KMS-11 (cell line): ENCODE measurements at regions not wholly inside any gene's neighbourhood (a gene's known extent, or its start where the extent isn't known, plus 50 kb on each side); places are given as distances from the start of the nearest gene placed in this dataset.

ENCODE experiments used
- H2AFZ ChIP-seq: fragments of 200-600 bp; sonication (generic); 2 replicates; pipeline ENCODE4 v1.6.1; 2016; ENCODE audit warnings: antibody characterized with exemption, mixed run types, low read depth
- H3K27ac ChIP-seq: fragments of 200-600 bp; sonication (generic); 2 replicates; pipeline ENCODE4 v1.6.1; 2016; ENCODE audit warnings: mild to moderate bottlenecking, mixed run types
- H3K27me3 ChIP-seq: fragments of 200-600 bp; sonication (generic); 2 replicates; pipeline ENCODE4 v1.6.1; 2017; ENCODE audit warnings: mild to moderate bottlenecking, low read depth, mixed run types, moderate library complexity; ENCODE audit not compliant: insufficient read depth
- H3K36me3 ChIP-seq: fragments of 200-600 bp; sonication (generic); 2 replicates; pipeline ENCODE4 v1.6.1; 2017; ENCODE audit warnings: mild to moderate bottlenecking, mixed run types; ENCODE audit not compliant: insufficient read depth
- H3K4me1 ChIP-seq: fragments of 200-600 bp; sonication (generic); 2 replicates; pipeline ENCODE4 v1.6.1; 2016; ENCODE audit warnings: mild to moderate bottlenecking, low read depth, mixed run types; ENCODE audit not compliant: poor library complexity, severe bottlenecking
- H3K4me2 ChIP-seq: fragments of 200-600 bp; sonication (generic); 2 replicates; pipeline ENCODE4 v1.7.0; 2016; ENCODE audit warnings: mild to moderate bottlenecking, mixed run types
- H3K4me3 ChIP-seq: fragments of 200-600 bp; sonication (generic); IDR thresholded peaks from 2 replicates; pipeline ENCODE4 v1.6.1; 2017; ENCODE audit warnings: low read depth, low read length, mixed read lengths; ENCODE audit not compliant: insufficient read depth
- H3K79me2 ChIP-seq: fragments of 200-600 bp; sonication (generic); 2 replicates; pipeline ENCODE4 v1.6.1; 2016; ENCODE audit warnings: low read depth, mixed run types; ENCODE audit not compliant: insufficient read depth
- H3K9ac ChIP-seq: fragments of 200-600 bp; sonication (generic); 2 replicates; pipeline ENCODE4 v1.6.1; 2016; ENCODE audit warnings: mild to moderate bottlenecking, mixed run types
- H4K20me1 ChIP-seq: fragments of 200-600 bp; sonication (generic); 2 replicates; pipeline ENCODE4 v1.6.1; 2016; ENCODE audit warnings: mild to moderate bottlenecking, mixed run types; ENCODE audit not compliant: insufficient read depth
- CTCF ChIP-seq: fragments of 200-600 bp; sonication (generic); conservative IDR thresholded peaks from 2 replicates; pipeline ENCODE4 v1.6.1; 2017; ENCODE audit warnings: low read depth, mild to moderate bottlenecking, antibody characterized with exemption, low read length, moderate library complexity, mixed read lengths

- no peaks in the 10 kb centered on the region for H4K20me1 ChIP-seq
- no peak overlapping the region for H2AFZ ChIP-seq
These were observed 91.3 kb upstream of the FAM171A1 start for GRCh38 chr10:15462253-15462897.

GRCh38 chr10:15461353-15462108 lies 90.4 kb upstream of the FAM171A1 start:
- no peak overlapping the region for H3K4me3 ChIP-seq
- H3K27me3 ChIP-seq: no peaks in the 10 kb centered on the region
- no peaks in the 10 kb centered on the region for H3K79me2 ChIP-seq
- no peaks in the 10 kb centered on the region for H3K4me1 ChIP-seq
- no peaks in the 10 kb centered on the region for H3K36me3 ChIP-seq
- H2AFZ ChIP-seq: no peak overlapping the region
- H4K20me1 ChIP-seq: no peaks in the 10 kb centered on the region
- H3K4me2 ChIP-seq: no peak overlapping the region
- no peak for TF ChIP-seq CTCF
- no peak overlapping the region for H3K9ac ChIP-seq
- H3K27ac ChIP-seq: no peak overlapping the region

More at GRCh38 chr10:15462253-15462897, 91.3 kb upstream of the FAM171A1 start:
- no peaks in the 10 kb centered on the region for H3K27me3 ChIP-seq
- no peak overlapping the region for H3K4me3 ChIP-seq
- TF ChIP-seq CTCF: no peak
- H3K79me2 ChIP-seq: no peaks in the 10 kb centered on the region
- no peak overlapping the region for H3K4me2 ChIP-seq
- no peaks in the 10 kb centered on the region for H3K36me3 ChIP-seq
- no peaks in the 10 kb centered on the region for H3K4me1 ChIP-seq
- no peak overlapping the region for H3K27ac ChIP-seq
- no peak overlapping the region for H3K9ac ChIP-seq

GRCh38 chr10:15460661-15461060 lies 89.6 kb upstream of the FAM171A1 start:
- Histone ChIP-seq H3K9ac (no peak overlapping the region), H3K36me3 (no peaks in the 10 kb centered on the region), H2AFZ (no peak overlapping the region), H3K4me3 (no peak overlapping the region), H3K27ac (no peak overlapping the region), H3K79me2 (no peaks in the 10 kb centered on the region), H3K4me2 (no peak overlapping the region), H3K27me3 (no peaks in the 10 kb centered on the region), H3K4me1 (no peaks in the 10 kb centered on the region), H4K20me1 (no peaks in the 10 kb centered on the region)
- no peak for TF ChIP-seq CTCF

- H3K27ac ChIP-seq: no peak overlapping the region
- no peak overlapping the region for H3K4me2 ChIP-seq
- H4K20me1 ChIP-seq: no peaks in the 10 kb centered on the region
- H3K4me1 ChIP-seq: no peaks in the 10 kb centered on the region
- no peaks in the 10 kb centered on the region for H3K27me3 ChIP-seq
- H3K4me3 ChIP-seq: no peak overlapping the region
- H3K36me3 ChIP-seq: no peaks in the 10 kb centered on the region
- no peak overlapping the region for H2AFZ ChIP-seq
- no peaks in the 10 kb centered on the region for H3K79me2 ChIP-seq
- TF ChIP-seq CTCF: no peak
- H3K9ac ChIP-seq: no peak overlapping the region
These were observed 88.1 kb upstream of the FAM171A1 start for GRCh38 chr10:15459218-15459617.
